Upper lobe of left lung (tissue), 6 donors: ENCODE measurements at regions not wholly inside any gene's neighbourhood (a gene's known extent, or its start where the extent isn't known, plus 50 kb on each side); places are given as distances from the start of the nearest gene placed in this dataset.

Experiments used
- ATAC-seq, 2 donors: fragments of 200-7000 bp; cut with Tn5 transposase; one replicate each; pipeline ENCODE4 v1.9.1; 2022; ENCODE audit warnings: mild to moderate bottlenecking in 2 of 2, moderate library complexity in 2 of 2; ENCODE audit not compliant: low FRiP score in 2 of 2
- DNase-seq, 2 donors: peaks; one replicate each; pipeline ENCODE4 v3.0.0-alpha.2; 2019 to 2020
- H3K27ac ChIP-seq, 4 donors: fragments of 200-600 bp; sonication (generic); one replicate each; pipeline ENCODE4 v1.5.1; 2016 to 2019
- H3K27me3 ChIP-seq, 4 donors: fragments of 200-600 bp; sonication (generic); one replicate each; pipeline ENCODE4 v1.5.1; 2017 to 2019
- H3K36me3 ChIP-seq, 4 donors: fragments of 200-600 bp; sonication (generic); one replicate each; pipeline ENCODE4 v1.5.1; 2016 to 2019
- H3K4me1 ChIP-seq, 4 donors: fragments of 200-600 bp; sonication (generic); one replicate each; pipeline ENCODE4 v1.5.1; 2018 to 2019
- H3K4me3 ChIP-seq, 4 donors: fragments of 200-600 bp; sonication (generic); one replicate each; pipeline ENCODE4 v1.5.1; 2017 to 2019; ENCODE audit warnings: mild to moderate bottlenecking in 2 of 4, moderate library complexity in 1 of 4
- H3K9me3 ChIP-seq, 4 donors: fragments of 200-600 bp; sonication (generic); one replicate each; pipeline ENCODE4 v1.5.1; 2018 to 2019
- CTCF ChIP-seq, 6 experiments: fragments of 450-650 bp in 4 of 6; fragments of 200-600 bp in 2 of 6; sonication (generic) in 2 of 6; IDR thresholded peaks; one replicate each; pipeline ENCODE4 v1.5.1; 2016 to 2019; ENCODE audit warnings: antibody characterized with exemption in 6 of 6
- EP300 ChIP-seq, 4 donors: sonication (generic); formaldehyde crosslinking; IDR thresholded peaks; one replicate each; pipeline ENCODE4 v1.5.1; 2017; ENCODE audit warnings: antibody characterized with exemption in 4 of 4, control low read depth in 2 of 4
- POLR2A ChIP-seq, 4 donors: fragments of 450-650 bp; IDR thresholded peaks; one replicate each; pipeline ENCODE4 v1.5.1; 2016 to 2017; ENCODE audit warnings: antibody characterized with exemption in 4 of 4, mild to moderate bottlenecking in 2 of 4
- POLR2AphosphoS5 ChIP-seq, 2 donors: sonication (generic); formaldehyde crosslinking; IDR thresholded peaks; one replicate each; pipeline ENCODE4 v1.5.1; 2017; ENCODE audit warnings: antibody characterized with exemption in 2 of 2
- WGBS, 2 donors: methylation state at CpG; one replicate each; pipeline ENCODE4 v1.1.5; 2017 to 2018; 5-methylcytosine and 5-hydroxymethylcytosine counted together
- donor health status: DM: no; HTN: no; CAD: no; lungs with moderate emphysema.
- donor health status: DM: no; HTN: yes; CAD: no; lungs with severe emphysema.

GRCh38 chr7:41910940-41911600 is 208.2 kb upstream of the INHBA start:
- Histone ChIP-seq H3K27ac (no peak overlapping the region), H3K36me3 (no peaks in the 10 kb centered on the region), H3K27me3 (no peaks in the 10 kb centered on the region), H3K4me3 (no peak overlapping the region), H3K9me3 (no peaks in the 10 kb centered on the region), H3K4me1 (no peaks in the 10 kb centered on the region)
- DNase-seq (no peak), ATAC-seq (peak in 1 of 2 donors; percentile 23)
- WGBS, 2 donors, result 61 to 62% methylated on average over 3 of the region's 3 CpGs
- TF ChIP-seq EP300 (IDR thresholded peaks at IDR 0.05), result no peak
- no peak for TF ChIP-seq POLR2A (IDR thresholded peaks at IDR 0.05)
- no peak for TF ChIP-seq CTCF (IDR thresholded peaks at IDR 0.05)
- no peak for TF ChIP-seq POLR2AphosphoS5 (IDR thresholded peaks at IDR 0.05)

- Histone ChIP-seq H3K4me1 (no peaks in the 10 kb centered on the region), H3K27me3 (no peaks in the 10 kb centered on the region), H3K27ac (no peak overlapping the region), H3K36me3 (no peaks in the 10 kb centered on the region), H3K4me3 (no peak overlapping the region), H3K9me3 (no peaks in the 10 kb centered on the region)
- TF ChIP-seq CTCF (IDR thresholded peaks at IDR 0.05) (no peak), POLR2AphosphoS5 (IDR thresholded peaks at IDR 0.05) (no peak), POLR2A (IDR thresholded peaks at IDR 0.05) (no peak), EP300 (IDR thresholded peaks at IDR 0.05) (no peak)
- ATAC-seq (no peak), DNase-seq (no peak)
Observed at GRCh38 chr7:41907444-41907843, 204.6 kb upstream of the INHBA start.

GRCh38 chr7:41900532-41900931 is 197.6 kb upstream of the INHBA start:
- H3K4me3 ChIP-seq, result no peak overlapping the region
- no peak for DNase-seq
- no peak for ATAC-seq
- H3K36me3 ChIP-seq, result no peaks in the 10 kb centered on the region
- H3K9me3 ChIP-seq, result no peaks in the 10 kb centered on the region
- H3K4me1 ChIP-seq, result no peaks in the 10 kb centered on the region
- H3K27me3 ChIP-seq, result no peaks in the 10 kb centered on the region
- 69 to 70% methylated on average over 2 of the region's 2 CpGs for WGBS, 2 donors
- TF ChIP-seq CTCF (IDR thresholded peaks at IDR 0.05) (no peak), POLR2A (IDR thresholded peaks at IDR 0.05) (no peak), EP300 (IDR thresholded peaks at IDR 0.05) (no peak), POLR2AphosphoS5 (IDR thresholded peaks at IDR 0.05) (no peak)
- no peak overlapping the region for H3K27ac ChIP-seq

GRCh38 chr7:41899823-41900433 is 197.0 kb upstream of the INHBA start:
- no peak overlapping the region for H3K4me3 ChIP-seq
- ATAC-seq (no peak), DNase-seq (no peak)
- no peaks in the 10 kb centered on the region for H3K36me3 ChIP-seq
- no peak overlapping the region for H3K27ac ChIP-seq
- no peaks in the 10 kb centered on the region for H3K27me3 ChIP-seq
- H3K9me3 ChIP-seq, result no peaks in the 10 kb centered on the region
- TF ChIP-seq EP300 (IDR thresholded peaks at IDR 0.05), result no peak
- TF ChIP-seq POLR2AphosphoS5 (IDR thresholded peaks at IDR 0.05), result no peak
- no peak for TF ChIP-seq POLR2A (IDR thresholded peaks at IDR 0.05)
- no peak for TF ChIP-seq CTCF (IDR thresholded peaks at IDR 0.05)
- WGBS, 2 donors, result 43 to 50% methylated on average over 4 of the region's 4 CpGs
- no peaks in the 10 kb centered on the region for H3K4me1 ChIP-seq

GRCh38 chr7:41893656-41894055 is 190.8 kb upstream of the INHBA start:
- DNase-seq, result no peak
- 84 to 90% methylated on average over 2 of the region's 2 CpGs for WGBS, 2 donors
- TF ChIP-seq POLR2AphosphoS5 (IDR thresholded peaks at IDR 0.05) (no peak), CTCF (IDR thresholded peaks at IDR 0.05) (no peak), POLR2A (IDR thresholded peaks at IDR 0.05) (no peak), EP300 (IDR thresholded peaks at IDR 0.05) (no peak)
- ATAC-seq, result no peak
- H3K9me3 ChIP-seq, result no peaks in the 10 kb centered on the region
- H3K27ac ChIP-seq, result no peak overlapping the region
- H3K4me1 ChIP-seq, result no peaks in the 10 kb centered on the region
- no peaks in the 10 kb centered on the region for H3K27me3 ChIP-seq
- H3K4me3 ChIP-seq, result no peak overlapping the region
- no peaks in the 10 kb centered on the region for H3K36me3 ChIP-seq
